Gastroesophageal sphincter (tissue), 4 donors: ENCODE measurements at regions not wholly inside any gene's neighbourhood (a gene's known extent, or its start where the extent isn't known, plus 50 kb on each side); places are given as distances from the start of the nearest gene placed in this dataset.

Experiments
- ATAC-seq: fragments of 150-250 bp; one replicate; pipeline ENCODE4 v1.9.1; 2016; ENCODE audit warnings: mild to moderate bottlenecking, moderate library complexity
- H3K27ac ChIP-seq, 4 donors: fragments of 200-600 bp; sonication (generic) in 3 of 4; 1 replicate in 3 of 4; 2 replicates in 1 of 4; pipeline ENCODE4 v1.5.1; 2016 to 2019
- H3K27me3 ChIP-seq: fragments of 200-600 bp; sonication (generic); one replicate; pipeline ENCODE4 v1.5.1; 2019
- H3K36me3 ChIP-seq, 2 donors: fragments of 200-600 bp; sonication (generic); one replicate each; pipeline ENCODE4 v1.5.1; 2019; ENCODE audit warnings: control low read depth in 1 of 2
- H3K4me1 ChIP-seq, 3 donors: fragments of 200-600 bp; sonication (generic); 1 replicate in 2 of 3; 2 replicates in 1 of 3; pipeline ENCODE4 v1.5.1; 2016 to 2019; ENCODE audit warnings: control low read depth in 2 of 3
- H3K4me3 ChIP-seq, 2 donors: fragments of 200-600 bp; sonication (generic); one replicate each; pipeline ENCODE4 v1.5.1; 2019; ENCODE audit warnings: mild to moderate bottlenecking in 1 of 2, moderate library complexity in 1 of 2
- H3K9me3 ChIP-seq, 3 donors: fragments of 200-600 bp; sonication (generic); one replicate each; pipeline ENCODE4 v1.5.1; 2017 to 2019; ENCODE audit warnings: control low read depth in 2 of 3
- EP300 ChIP-seq: sonication (generic); formaldehyde crosslinking; IDR thresholded peaks from one replicate; pipeline ENCODE4 v1.6.1; 2017; ENCODE audit warnings: antibody characterized with exemption, mild to moderate bottlenecking
- POLR2A ChIP-seq, 2 donors: fragments of 450-650 bp; IDR thresholded peaks; one replicate each; pipeline ENCODE4 v1.6.1; 2017; ENCODE audit warnings: antibody characterized with exemption in 2 of 2, mild to moderate bottlenecking in 2 of 2, moderate library complexity in 1 of 2
- POLR2AphosphoS5 ChIP-seq: sonication (generic); formaldehyde crosslinking; IDR thresholded peaks from one replicate; pipeline ENCODE4 v1.6.1; 2017; ENCODE audit warnings: antibody characterized with exemption
- WGBS, 2 donors: methylation state at CpG; one replicate each; pipeline ENCODE4 v1.1.5; 2018; ENCODE audit warnings: low coverage in 1 of 2; 5-methylcytosine and 5-hydroxymethylcytosine counted together
- TF ChIP-seq, protein P1 (sequence below), 4 experiments: fragments of 200-600 bp in 2 of 4; fragments of 450-650 bp in 2 of 4; sonication (generic) in 1 of 4; IDR thresholded peaks; one replicate each; pipeline ENCODE4 v1.5.1; 2017 to 2019; ENCODE audit warnings: antibody characterized with exemption in 4 of 4, mild to moderate bottlenecking in 2 of 4, moderate library complexity in 2 of 4

- H3K4me3 ChIP-seq: no peak overlapping the region
- H3K27ac ChIP-seq: no peak overlapping the region
- no peaks in the 10 kb centered on the region for H3K27me3 ChIP-seq
- H3K9me3 ChIP-seq: no peaks in the 10 kb centered on the region
- WGBS, 2 donors: 75 to 82% methylated on average over 2 to 3 of the region's 3 CpGs
- ATAC-seq: no peak
- TF ChIP-seq, protein P1, sequence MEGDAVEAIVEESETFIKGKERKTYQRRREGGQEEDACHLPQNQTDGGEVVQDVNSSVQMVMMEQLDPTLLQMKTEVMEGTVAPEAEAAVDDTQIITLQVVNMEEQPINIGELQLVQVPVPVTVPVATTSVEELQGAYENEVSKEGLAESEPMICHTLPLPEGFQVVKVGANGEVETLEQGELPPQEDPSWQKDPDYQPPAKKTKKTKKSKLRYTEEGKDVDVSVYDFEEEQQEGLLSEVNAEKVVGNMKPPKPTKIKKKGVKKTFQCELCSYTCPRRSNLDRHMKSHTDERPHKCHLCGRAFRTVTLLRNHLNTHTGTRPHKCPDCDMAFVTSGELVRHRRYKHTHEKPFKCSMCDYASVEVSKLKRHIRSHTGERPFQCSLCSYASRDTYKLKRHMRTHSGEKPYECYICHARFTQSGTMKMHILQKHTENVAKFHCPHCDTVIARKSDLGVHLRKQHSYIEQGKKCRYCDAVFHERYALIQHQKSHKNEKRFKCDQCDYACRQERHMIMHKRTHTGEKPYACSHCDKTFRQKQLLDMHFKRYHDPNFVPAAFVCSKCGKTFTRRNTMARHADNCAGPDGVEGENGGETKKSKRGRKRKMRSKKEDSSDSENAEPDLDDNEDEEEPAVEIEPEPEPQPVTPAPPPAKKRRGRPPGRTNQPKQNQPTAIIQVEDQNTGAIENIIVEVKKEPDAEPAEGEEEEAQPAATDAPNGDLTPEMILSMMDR (IDR thresholded peaks at IDR 0.05): no peak
- no peaks in the 10 kb centered on the region for H3K36me3 ChIP-seq
- H3K4me1 ChIP-seq: no peaks in the 10 kb centered on the region
Measured at GRCh38 chr2:180405520-180405919, 398.4 kb upstream of the CWC22 start.

- no peak overlapping the region for H3K4me3 ChIP-seq
- H3K27me3 ChIP-seq: no peaks in the 10 kb centered on the region
- H3K27ac ChIP-seq: no peak overlapping the region
- TF ChIP-seq, protein P1 (IDR thresholded peaks at IDR 0.05): no peak
- TF ChIP-seq POLR2A (IDR thresholded peaks at IDR 0.05) (no peak), POLR2AphosphoS5 (no peak), EP300 (no peak)
- no peaks in the 10 kb centered on the region for H3K4me1 ChIP-seq
- H3K9me3 ChIP-seq: peaks cover 0 to 15% (median 0%) of the 10 kb centered on the region in 3 donors
- ATAC-seq: no peak
- no peaks in the 10 kb centered on the region for H3K36me3 ChIP-seq
Measured at GRCh38 chr2:180394305-180394704, 387.2 kb upstream of the CWC22 start.

GRCh38 chr2:180385601-180386201 lies 378.6 kb upstream of the CWC22 start:
- 3 to 9% methylated on average over 2 of the region's 2 CpGs for WGBS, 2 donors
- no peak for TF ChIP-seq EP300
- TF ChIP-seq POLR2AphosphoS5: peak; percentile 43
- Histone ChIP-seq H3K4me1 (peaks cover 0 to 9% (median 4%) of the 10 kb centered on the region in 3 donors), H3K27ac (no peak overlapping the region), H3K9me3 (peaks cover 0 to under 1% (median 0%) of the 10 kb centered on the region in 3 donors), H3K36me3 (no peaks in the 10 kb centered on the region), H3K27me3 (no peaks in the 10 kb centered on the region), H3K4me3 (no peak overlapping the region)
- peak; percentile 66 for ATAC-seq

DNA sequence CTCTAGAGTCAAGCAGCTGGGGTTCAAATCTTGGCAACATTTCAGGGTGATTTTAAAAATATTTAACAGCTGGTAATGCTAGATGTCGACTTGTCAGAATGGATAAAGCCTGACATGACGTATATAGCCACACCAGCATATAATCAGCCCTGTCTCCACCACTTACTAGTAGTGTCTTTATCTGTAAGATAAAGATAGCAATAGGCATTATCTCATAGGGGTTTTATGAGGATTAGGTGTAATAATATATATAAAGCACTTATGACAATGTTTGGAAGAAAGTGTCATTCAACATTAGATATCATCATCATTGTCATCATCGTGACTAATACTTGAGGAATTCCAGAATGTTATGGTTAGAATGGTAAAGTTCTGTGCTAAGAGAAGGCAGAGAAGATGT lies 369.0 kb upstream of the CWC22 start:
- no peak for ATAC-seq
- TF ChIP-seq EP300 (no peak), POLR2A (IDR thresholded peaks at IDR 0.05) (no peak), POLR2AphosphoS5 (no peak)
- TF ChIP-seq, protein P1 (IDR thresholded peaks at IDR 0.05): no peak
- H3K4me3 ChIP-seq: no peak overlapping the region
- H3K4me1 ChIP-seq: no peaks in the 10 kb centered on the region
- peaks cover 0 to 13% (median 0%) of the 10 kb centered on the region in 3 donors for H3K9me3 ChIP-seq
- no peak overlapping the region for H3K27ac ChIP-seq
- WGBS, 2 donors: 54 to 74% methylated on average over 3 of the region's 3 CpGs
- no peaks in the 10 kb centered on the region for H3K36me3 ChIP-seq
- no peaks in the 10 kb centered on the region for H3K27me3 ChIP-seq

GRCh38 chr2:180374502-180375281 lies 367.6 kb upstream of the CWC22 start:
- H3K9me3 ChIP-seq: peaks cover 0 to 4% (median 0%) of the 10 kb centered on the region in 3 donors
- TF ChIP-seq POLR2A (IDR thresholded peaks at IDR 0.05) (no peak), EP300 (no peak), POLR2AphosphoS5 (no peak)
- TF ChIP-seq, protein P1 (IDR thresholded peaks at IDR 0.05): no peak
- 50 to 68% methylated on average over 3 of the region's 3 CpGs for WGBS, 2 donors
- H3K36me3 ChIP-seq: no peaks in the 10 kb centered on the region
- H3K27me3 ChIP-seq: no peaks in the 10 kb centered on the region
- peaks cover 0 to 7% (median 4%) of the 10 kb centered on the region in 3 donors for H3K4me1 ChIP-seq
- ATAC-seq: no peak
- H3K27ac ChIP-seq: no peak overlapping the region
- no peak overlapping the region for H3K4me3 ChIP-seq
